H9 (cell line): ENCODE measurements at regions not wholly inside any gene's neighbourhood (a gene's known extent, or its start where the extent isn't known, plus 50 kb on each side); places are given as distances from the start of the nearest gene placed in this dataset.

Experiments used
- DNase-seq: peaks from one replicate; pipeline ENCODE4 v3.0.0-alpha.2; 2017
- H2AFZ ChIP-seq: one replicate; pipeline ENCODE4 v1.6.1; 2013; ENCODE audit warnings: mild to moderate bottlenecking, low read length, control low read depth, moderate library complexity
- H2AK5ac ChIP-seq: 2 replicates; pipeline ENCODE4 v1.6.1; 2013; ENCODE audit warnings: low read length, control low read depth, mixed read lengths; ENCODE audit not compliant: insufficient read length
- H2BK120ac ChIP-seq: one replicate; pipeline ENCODE4 v1.6.1; 2013; ENCODE audit warnings: low read depth, mild to moderate bottlenecking, low read length, control low read depth, inconsistent platforms; ENCODE audit not compliant: poor library complexity, severe bottlenecking
- H2BK12ac ChIP-seq: 2 replicates; pipeline ENCODE4 v1.6.1; 2013; ENCODE audit warnings: low read length, control low read depth, mixed read lengths, low read depth; ENCODE audit not compliant: insufficient read length
- H2BK15ac ChIP-seq: 2 replicates; pipeline ENCODE4 v1.6.1; 2013; ENCODE audit warnings: low read depth, low read length, control low read depth
- H2BK20ac ChIP-seq: one replicate; pipeline ENCODE4 v1.6.1; 2013; ENCODE audit warnings: low read depth, mild to moderate bottlenecking, low read length, control low read depth, inconsistent platforms; ENCODE audit not compliant: poor library complexity, severe bottlenecking
- H2BK5ac ChIP-seq: 2 replicates; pipeline ENCODE4 v1.6.1; 2013; ENCODE audit warnings: low read length, control low read depth, mixed read lengths; ENCODE audit not compliant: insufficient read length
- H3K14ac ChIP-seq: 2 replicates; pipeline ENCODE4 v1.6.1; 2013; ENCODE audit warnings: low read length, control low read depth; ENCODE audit not compliant: insufficient read depth
- H3K18ac ChIP-seq: 2 replicates; pipeline ENCODE4 v1.6.1; 2013; ENCODE audit warnings: low read depth, mild to moderate bottlenecking, mixed read lengths, low read length, control low read depth; ENCODE audit not compliant: insufficient read length
- H3K23ac ChIP-seq: 2 replicates; pipeline ENCODE4 v1.6.1; 2013; ENCODE audit warnings: low read length, control low read depth, mixed read lengths, low read depth; ENCODE audit not compliant: insufficient read length
- H3K23me2 ChIP-seq: 2 replicates; pipeline ENCODE4 v1.6.1; 2013; ENCODE audit warnings: low read depth, mild to moderate bottlenecking, mixed read lengths, low read length, control low read depth; ENCODE audit not compliant: insufficient read length, poor library complexity, severe bottlenecking
- H3K27ac ChIP-seq: 2 replicates; pipeline ENCODE4 v1.5.1; 2013; ENCODE audit warnings: low read length, control low read depth, mixed read lengths, low read depth; ENCODE audit not compliant: insufficient read length
- H3K27me3 ChIP-seq: 2 replicates; pipeline ENCODE4 v1.6.1; 2013; ENCODE audit warnings: low read length, control low read depth, inconsistent platforms; ENCODE audit not compliant: insufficient read depth
- H3K4ac ChIP-seq: 2 replicates; pipeline ENCODE4 v1.6.1; 2013; ENCODE audit warnings: low read depth, mild to moderate bottlenecking, control low read depth, inconsistent platforms, low read length, moderate library complexity
- H3K4me1 ChIP-seq: 2 replicates; pipeline ENCODE4 v1.6.1; 2013; ENCODE audit warnings: low read length, control low read depth, inconsistent platforms; ENCODE audit not compliant: insufficient read depth
- H3K4me2 ChIP-seq: 2 replicates; pipeline ENCODE4 v1.6.1; 2013; ENCODE audit warnings: low read length, control low read depth, mixed read lengths; ENCODE audit not compliant: insufficient read length, insufficient read depth
- H3K56ac ChIP-seq: 2 replicates; pipeline ENCODE4 v1.6.1; 2013; ENCODE audit warnings: low read depth, mild to moderate bottlenecking, mixed read lengths, low read length, control low read depth; ENCODE audit not compliant: insufficient read length
- H3K79me1 ChIP-seq: 2 replicates; pipeline ENCODE4 v1.6.1; 2013; ENCODE audit warnings: low read depth, mild to moderate bottlenecking, moderate library complexity, low read length, control low read depth, inconsistent platforms; ENCODE audit not compliant: insufficient read depth, poor library complexity, severe bottlenecking
- H3K79me2 ChIP-seq: 2 replicates; pipeline ENCODE4 v1.6.1; 2013; ENCODE audit warnings: low read length, control low read depth, inconsistent platforms; ENCODE audit not compliant: insufficient read depth
- H3K9ac ChIP-seq: 2 replicates; pipeline ENCODE4 v1.6.1; 2013; ENCODE audit warnings: low read length, control low read depth, mixed read lengths; ENCODE audit not compliant: insufficient read length; ENCODE audit errors: extremely low read depth
- H3K9me3 ChIP-seq: one replicate; pipeline ENCODE4 v1.6.1; 2013; ENCODE audit warnings: low read depth, low read length, inconsistent platforms; ENCODE audit not compliant: control insufficient read depth
- H3T11ph ChIP-seq: one replicate; pipeline ENCODE4 v1.6.1; 2013; ENCODE audit warnings: mild to moderate bottlenecking, low read length, control low read depth, inconsistent platforms
- H4K20me1 ChIP-seq: one replicate; pipeline ENCODE4 v1.6.1; 2013; ENCODE audit not compliant: control insufficient read depth, insufficient read length, insufficient read depth
- H4K5ac ChIP-seq: 2 replicates; pipeline ENCODE4 v1.6.1; 2013; ENCODE audit warnings: low read depth, mild to moderate bottlenecking, mixed read lengths, low read length, control low read depth; ENCODE audit not compliant: insufficient read length
- H4K8ac ChIP-seq: replicated peaks from 2 replicates; pipeline ENCODE4 v1.6.1; 2013; ENCODE audit warnings: low read length, control low read depth, mixed read lengths, low read depth; ENCODE audit not compliant: insufficient read length
- H4K91ac ChIP-seq: 2 replicates; pipeline ENCODE4 v1.6.1; 2013; ENCODE audit warnings: low read depth, mild to moderate bottlenecking, moderate library complexity, mixed read lengths, low read length, control low read depth; ENCODE audit not compliant: insufficient read length
- H3K27ac Mint-ChIP-seq, 3 experiments: 2 replicates in 2 of 3; 3 replicates in 1 of 3; pipeline ENCODE4 v1.8.0; 2020 to 2021; ENCODE audit warnings: mixed read lengths in 3 of 3, mild to moderate bottlenecking in 1 of 3, moderate library complexity in 1 of 3
- H3K27me3 Mint-ChIP-seq: 2 replicates; pipeline ENCODE4 v1.8.0; 2021; ENCODE audit warnings: low read depth, mild to moderate bottlenecking, moderate library complexity, mixed read lengths
- H3K36me3 Mint-ChIP-seq, 3 experiments: 2 replicates in 2 of 3; 3 replicates in 1 of 3; pipeline ENCODE4 v1.8.0; 2020 to 2021; ENCODE audit warnings: low read depth in 3 of 3, mixed read lengths in 3 of 3; ENCODE audit not compliant: insufficient read depth in 1 of 3
- H3K4me1 Mint-ChIP-seq, 2 experiments: 2 replicates each; pipeline ENCODE4 v1.8.0; 2020; ENCODE audit warnings: mixed read lengths in 2 of 2
- H3K4me3 Mint-ChIP-seq, 2 experiments: 2 replicates in 1 of 2; 3 replicates in 1 of 2; pipeline ENCODE4 v1.8.0; 2020 to 2021; ENCODE audit warnings: mild to moderate bottlenecking in 2 of 2, mixed read lengths in 2 of 2, moderate library complexity in 1 of 2
- H3K9me3 Mint-ChIP-seq, 2 experiments: 2 replicates in 1 of 2; 3 replicates in 1 of 2; pipeline ENCODE4 v1.8.0; 2020; ENCODE audit warnings: mild to moderate bottlenecking in 2 of 2, mixed read lengths in 2 of 2, moderate library complexity in 1 of 2
- WGBS: extraction: QIAGEN DNeasy Blood & Tissue Kit; methylation state at CpG from one replicate; pipeline ENCODE4 v1.1.7; 2013; ENCODE audit warnings: missing lambda C conversion rate, low lambda C conversion rate, mixed read lengths; ENCODE audit not compliant: insufficient read length; ENCODE audit errors: extremely low coverage; 5-methylcytosine and 5-hydroxymethylcytosine counted together
- TF ChIP-seq, protein P1 (sequence below): fragments of 200-600 bp; sonication (generic); conservative IDR thresholded peaks from 3 replicates; pipeline ENCODE4 v1.8.0; 2021; ENCODE audit warnings: antibody characterized with exemption, mild to moderate bottlenecking

DNA sequence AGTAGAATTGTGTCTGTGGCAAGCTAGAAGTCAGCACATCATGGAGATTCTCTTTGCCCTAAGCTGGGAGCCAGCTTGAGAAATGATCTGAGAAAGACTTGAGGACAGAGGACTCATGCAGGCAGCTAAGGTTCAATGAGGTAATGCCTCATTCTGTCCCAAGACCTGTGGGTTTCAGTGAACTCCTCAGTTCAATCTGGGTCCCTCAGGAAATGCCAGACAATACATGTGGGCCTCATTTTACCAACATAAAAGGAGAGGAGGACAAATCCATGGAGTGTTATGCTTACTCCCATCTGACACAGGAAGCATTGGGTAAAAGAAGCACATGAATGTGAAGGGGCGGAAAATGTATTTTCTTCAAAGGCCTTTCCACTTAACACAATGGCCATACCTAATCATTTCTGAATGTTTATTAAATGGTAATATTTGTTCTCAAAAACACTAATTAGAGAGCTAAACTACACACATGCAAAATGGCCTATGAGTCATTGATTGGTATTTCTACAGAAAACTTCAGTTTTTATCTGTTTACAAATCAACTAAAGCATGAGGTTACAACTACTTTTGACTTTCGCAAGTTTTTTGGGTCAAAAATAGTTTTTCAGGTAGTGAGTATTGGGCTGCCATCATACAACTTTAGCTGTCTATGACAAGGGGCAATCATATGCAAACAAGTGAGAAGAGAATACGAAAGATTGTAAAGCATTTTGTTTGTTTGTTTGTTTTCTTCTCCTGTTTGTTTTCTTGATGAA is 205.3 kb downstream of the CHRM2 start:
- Histone ChIP-seq H2BK120ac (no peak overlapping the region), H2AFZ (no peak overlapping the region), H3K9ac (no peak overlapping the region), H4K5ac (no peak overlapping the region), H2AK5ac (no peak overlapping the region), H3T11ph (no peak overlapping the region), H3K4ac (no peak overlapping the region), H3K14ac (no peak overlapping the region), H3K23ac (no peak overlapping the region), H3K27me3 (no peaks in the 10 kb centered on the region), H4K91ac (no peak overlapping the region), H3K79me2 (no peaks in the 10 kb centered on the region), H3K79me1 (no peaks in the 10 kb centered on the region), H2BK20ac (no peak overlapping the region), H2BK15ac (no peak overlapping the region), H3K56ac (no peak overlapping the region), H2BK12ac (no peak overlapping the region), H4K8ac (no peak overlapping the region), H3K18ac (no peak overlapping the region), H3K27ac (no peak overlapping the region), H4K20me1 (no peaks in the 10 kb centered on the region), H3K4me2 (no peak overlapping the region), H3K9me3 (no peaks in the 10 kb centered on the region), H2BK5ac (no peak overlapping the region), H3K23me2 (no peaks in the 10 kb centered on the region), H3K4me1 (peaks cover 4% of the 10 kb centered on the region; the same call in 1 of the 2 replicates)
- H3K4me1 Mint-ChIP-seq = peaks cover 0 to 14% of the 10 kb centered on the region in 2 experiments; a peak in 2 of 4 replicates
- peak overlapping the region in 2 of 3 experiments; percentile 63 to 73; a peak in 3 of 7 replicates for H3K27ac Mint-ChIP-seq
- TF ChIP-seq, protein P1, sequence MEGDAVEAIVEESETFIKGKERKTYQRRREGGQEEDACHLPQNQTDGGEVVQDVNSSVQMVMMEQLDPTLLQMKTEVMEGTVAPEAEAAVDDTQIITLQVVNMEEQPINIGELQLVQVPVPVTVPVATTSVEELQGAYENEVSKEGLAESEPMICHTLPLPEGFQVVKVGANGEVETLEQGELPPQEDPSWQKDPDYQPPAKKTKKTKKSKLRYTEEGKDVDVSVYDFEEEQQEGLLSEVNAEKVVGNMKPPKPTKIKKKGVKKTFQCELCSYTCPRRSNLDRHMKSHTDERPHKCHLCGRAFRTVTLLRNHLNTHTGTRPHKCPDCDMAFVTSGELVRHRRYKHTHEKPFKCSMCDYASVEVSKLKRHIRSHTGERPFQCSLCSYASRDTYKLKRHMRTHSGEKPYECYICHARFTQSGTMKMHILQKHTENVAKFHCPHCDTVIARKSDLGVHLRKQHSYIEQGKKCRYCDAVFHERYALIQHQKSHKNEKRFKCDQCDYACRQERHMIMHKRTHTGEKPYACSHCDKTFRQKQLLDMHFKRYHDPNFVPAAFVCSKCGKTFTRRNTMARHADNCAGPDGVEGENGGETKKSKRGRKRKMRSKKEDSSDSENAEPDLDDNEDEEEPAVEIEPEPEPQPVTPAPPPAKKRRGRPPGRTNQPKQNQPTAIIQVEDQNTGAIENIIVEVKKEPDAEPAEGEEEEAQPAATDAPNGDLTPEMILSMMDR = no peak
- no peak for DNase-seq
- H3K9me3 Mint-ChIP-seq = no peaks in the 10 kb centered on the region
- no CpG with 5 or more reads among the region's 3 CpGs for WGBS
- H3K27me3 Mint-ChIP-seq = no peaks in the 10 kb centered on the region
- no peaks in the 10 kb centered on the region for H3K36me3 Mint-ChIP-seq
- no peak overlapping the region for H3K4me3 Mint-ChIP-seq
